NCI-H748 (cell line): ENCODE measurements at regions not wholly inside any gene's neighbourhood (a gene's known extent, or its start where the extent isn't known, plus 50 kb on each side); places are given as distances from the start of the nearest gene placed in this dataset.
"Not testable (repeated sequence)": the region's sequence is repeated elsewhere in the genome, so short reads cannot be mapped to it uniquely, and the experiment has no call there.

Experiments
- DNase-seq: peaks from one replicate; lab custom pipeline; 2025; ENCODE audit not compliant: unreplicated experiment; lab: John Stamatoyannopoulos, UW

DNA sequence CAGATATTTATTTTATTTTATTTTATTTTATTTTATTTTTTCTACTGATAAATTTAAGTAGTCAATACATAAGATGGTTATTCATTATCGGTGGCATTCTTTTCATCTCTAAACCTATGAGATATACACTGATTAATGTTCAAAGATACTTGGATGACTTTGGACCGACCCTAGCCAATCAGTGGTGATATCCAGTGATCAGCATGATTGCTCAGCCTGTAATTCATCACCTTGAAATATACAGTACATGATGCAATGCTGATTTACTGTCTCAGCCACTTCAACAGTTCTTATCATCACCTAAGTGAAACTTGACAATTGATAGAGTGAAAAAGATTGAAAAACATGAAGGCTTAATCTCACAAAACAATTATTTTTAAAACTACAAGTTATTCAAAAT lies 1651.0 kb downstream of the REEP3 start:
- no peak for DNase-seq

DNA sequence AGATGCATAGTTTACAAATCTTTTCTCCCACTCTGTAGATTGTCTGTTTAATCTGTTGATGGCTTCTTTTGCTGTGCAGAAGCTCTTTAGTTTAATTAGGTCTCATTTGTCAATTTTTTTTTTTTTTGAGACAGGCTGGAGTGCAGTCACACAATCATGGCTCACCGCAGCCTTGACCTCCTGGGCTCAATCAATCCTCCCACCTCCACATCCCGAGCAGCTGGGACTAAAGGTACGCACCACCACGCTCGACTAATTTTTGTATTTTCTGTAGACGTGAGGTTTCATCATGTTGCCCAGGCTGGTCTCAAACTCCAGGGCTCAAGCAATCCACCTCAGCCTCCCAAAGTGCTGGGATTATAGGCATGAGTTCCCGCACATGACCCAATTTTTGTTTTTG lies 1655.8 kb downstream of the REEP3 start:
- DNase-seq, result no peak

DNA sequence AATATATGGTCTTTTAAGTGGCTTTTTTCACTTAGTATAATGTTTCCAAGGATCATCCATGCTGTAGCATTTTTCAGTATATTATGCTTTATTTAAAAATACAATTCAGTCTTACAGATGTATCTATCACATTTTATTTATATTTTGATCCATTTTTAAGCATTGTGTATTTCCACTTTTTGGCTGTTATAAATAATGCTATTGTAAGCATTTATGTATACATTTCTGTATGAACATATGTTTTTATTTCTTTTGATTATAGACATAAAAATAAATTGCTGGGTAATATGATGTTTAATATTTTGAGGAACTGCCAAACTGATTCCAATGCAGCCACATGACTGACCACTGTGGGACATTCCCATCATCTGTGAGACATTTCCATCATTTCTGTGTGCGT lies 1662.0 kb downstream of the REEP3 start:
- no peak for DNase-seq

DNA sequence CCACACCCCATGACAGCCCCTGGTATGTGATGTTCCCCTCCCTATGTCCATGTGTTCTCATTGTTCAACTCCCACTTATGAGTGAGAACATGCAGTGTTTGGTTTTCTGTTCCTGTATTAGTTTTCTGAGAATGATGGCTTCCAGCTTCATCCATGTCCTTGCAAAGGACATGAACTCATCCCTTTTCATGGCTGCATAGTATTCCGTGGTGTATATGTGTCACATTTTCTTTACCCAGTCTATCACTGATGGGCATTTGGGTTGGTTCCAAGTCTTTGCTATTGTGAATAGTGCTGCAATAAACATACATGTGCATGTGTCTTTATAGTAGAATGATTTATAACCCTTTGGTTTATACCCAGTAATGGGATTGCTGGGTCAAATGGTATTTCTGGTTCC lies 1665.5 kb downstream of the REEP3 start:
- not testable (repeated sequence) for DNase-seq

DNA sequence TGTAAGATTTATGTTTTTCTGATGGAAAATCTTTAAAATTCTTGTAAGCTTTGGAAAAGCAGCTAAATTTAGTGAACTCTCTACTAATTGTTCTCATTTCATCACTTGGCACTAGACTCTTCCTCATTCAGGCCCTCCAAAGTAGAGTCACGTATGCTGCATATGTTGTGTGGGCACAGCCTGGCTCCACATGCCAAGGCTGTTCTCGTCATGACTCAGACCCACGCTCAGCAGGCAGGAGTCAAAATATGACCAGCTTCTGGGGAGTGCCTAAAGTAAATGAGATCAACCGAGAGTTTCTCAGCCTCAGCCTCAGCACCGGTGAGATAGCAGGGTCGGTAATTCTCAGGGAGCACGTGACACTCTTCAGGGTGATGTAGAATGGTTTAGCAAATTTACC lies 1672.9 kb downstream of the REEP3 start:
- no peak for DNase-seq

DNA sequence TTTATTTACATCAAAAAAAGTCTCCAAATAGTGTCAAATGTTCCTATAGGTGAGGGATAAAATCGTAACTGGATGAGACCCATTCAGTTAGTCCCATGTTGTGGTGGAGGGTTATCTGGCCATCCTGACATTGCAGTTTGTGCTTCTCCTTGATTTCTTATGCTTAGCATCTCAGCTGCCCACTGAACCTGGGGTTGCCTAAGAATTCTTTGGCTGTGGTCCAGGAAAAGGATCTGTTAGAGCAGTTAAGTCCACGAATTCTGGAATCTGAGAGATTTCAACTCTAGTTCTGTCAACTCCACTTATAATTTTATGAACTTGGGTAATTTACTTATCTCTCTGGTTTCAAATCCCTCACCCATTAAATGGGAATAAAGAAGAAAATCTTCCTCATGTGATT lies 1673.4 kb downstream of the REEP3 start:
- no peak for DNase-seq

DNA sequence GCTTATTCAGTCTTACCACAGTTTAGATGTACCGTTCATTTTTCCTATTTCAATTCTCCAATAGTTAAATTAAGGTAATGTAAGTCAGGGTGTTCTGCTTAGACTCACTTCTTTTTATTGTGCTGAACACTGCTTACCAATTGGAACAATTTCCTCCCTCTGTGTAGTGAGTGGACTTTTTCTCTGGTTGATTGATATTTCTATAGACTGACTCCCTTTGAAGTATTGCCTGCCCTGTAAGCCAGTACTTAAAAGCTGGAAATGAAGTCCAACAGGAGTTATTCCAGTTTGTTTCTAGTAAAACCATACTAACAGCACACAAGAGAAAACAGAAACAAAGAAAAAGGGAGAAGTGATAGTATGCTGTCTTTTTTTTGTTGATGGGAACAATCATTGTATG lies 1674.9 kb downstream of the REEP3 start:
- no peak for DNase-seq

DNA sequence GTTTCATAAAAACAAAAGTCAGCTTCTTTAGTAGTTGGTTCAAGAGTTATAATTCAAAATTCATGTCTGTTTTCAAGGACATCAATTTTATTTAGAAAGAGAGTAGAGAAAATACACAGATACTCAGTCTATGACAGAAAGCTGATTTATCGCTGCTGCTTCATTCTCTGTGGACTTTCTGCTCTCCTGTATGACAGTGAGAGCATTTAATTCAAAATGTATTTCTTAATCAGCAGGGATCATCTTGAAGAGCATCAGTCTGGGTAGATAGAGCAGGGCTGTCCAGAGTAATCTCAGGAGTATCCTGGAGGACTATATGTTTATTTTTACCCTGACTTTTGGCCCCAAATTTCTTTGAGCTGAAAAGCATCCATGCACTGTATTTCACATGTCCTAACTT lies 1676.7 kb downstream of the REEP3 start:
- DNase-seq, result no peak

DNA sequence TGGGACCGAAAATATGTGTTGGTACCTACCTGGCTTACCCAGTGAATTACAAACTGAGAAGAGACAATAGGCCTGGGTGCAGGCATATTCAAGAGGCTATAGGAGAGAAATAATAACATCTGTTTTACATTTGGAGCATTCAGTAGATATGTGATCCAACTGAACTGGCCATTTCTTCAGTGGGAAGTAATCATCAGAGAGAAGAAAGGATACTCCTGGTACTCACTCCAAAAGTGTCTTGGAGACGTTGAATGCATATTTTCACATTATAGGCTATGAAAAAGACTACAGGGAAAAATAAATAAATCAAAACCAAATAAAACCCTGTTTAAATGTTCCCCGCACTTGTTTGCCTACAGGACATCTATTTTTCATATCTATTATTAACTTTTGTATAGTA lies 1680.3 kb downstream of the REEP3 start:
- DNase-seq, result no peak

DNA sequence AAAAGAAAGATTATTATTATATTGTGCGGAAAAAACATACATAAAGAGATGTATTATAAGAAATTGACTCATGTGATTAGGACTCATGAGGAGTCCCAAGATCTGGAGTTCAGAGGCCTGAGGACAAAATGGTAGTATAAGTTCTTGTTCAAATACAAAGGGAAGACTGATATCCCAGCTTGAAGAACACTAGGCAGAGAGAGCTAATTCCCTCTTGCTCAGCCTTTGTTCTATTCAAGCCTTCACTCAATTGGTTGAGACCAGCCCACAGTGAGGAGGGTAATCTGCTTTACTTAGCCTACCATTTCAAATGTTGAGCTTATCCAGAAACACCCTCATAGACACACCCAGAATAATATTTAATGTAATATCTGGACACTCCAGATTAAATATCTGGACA lies 1683.8 kb downstream of the REEP3 start:
- no peak for DNase-seq

DNA sequence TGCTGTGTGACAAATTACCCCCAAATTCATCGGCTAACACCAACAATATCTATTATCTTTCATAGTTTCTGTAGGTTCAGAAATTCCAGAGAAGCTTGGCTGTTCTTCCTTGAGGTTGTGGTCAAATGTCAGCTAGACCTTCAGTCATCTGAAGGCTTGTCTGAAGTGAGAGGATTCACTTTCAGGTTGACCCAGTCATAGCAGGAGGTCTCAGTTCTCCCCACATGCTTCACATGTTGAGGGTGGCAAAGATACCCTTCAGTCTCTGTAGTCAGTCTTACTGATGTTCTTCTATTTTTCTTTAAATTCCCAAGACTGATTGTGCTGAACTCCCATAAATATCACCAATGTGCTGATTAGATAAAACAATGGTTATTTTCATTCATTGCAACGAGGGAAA lies 1692.0 kb downstream of the REEP3 start:
- DNase-seq, result no peak

DNA sequence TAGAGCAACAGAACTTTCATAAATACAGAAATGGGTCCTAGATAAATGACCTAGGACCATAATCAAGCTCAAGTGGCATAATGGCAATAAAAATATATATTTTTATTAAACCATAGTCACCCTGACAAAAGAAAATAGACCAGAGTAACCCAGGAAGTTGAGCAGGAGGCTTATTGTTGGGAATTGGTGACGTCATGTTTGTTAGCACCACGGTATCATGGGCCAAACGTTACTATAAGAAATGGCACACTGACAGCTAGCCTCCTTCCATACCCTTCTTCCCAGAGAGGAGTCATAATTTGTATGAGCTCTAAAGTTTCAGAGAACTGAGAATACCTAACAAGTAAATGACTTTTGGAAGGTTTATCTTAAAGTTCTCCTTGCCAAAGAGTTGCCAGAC lies 1698.2 kb downstream of the REEP3 start:
- DNase-seq, result no peak

DNA sequence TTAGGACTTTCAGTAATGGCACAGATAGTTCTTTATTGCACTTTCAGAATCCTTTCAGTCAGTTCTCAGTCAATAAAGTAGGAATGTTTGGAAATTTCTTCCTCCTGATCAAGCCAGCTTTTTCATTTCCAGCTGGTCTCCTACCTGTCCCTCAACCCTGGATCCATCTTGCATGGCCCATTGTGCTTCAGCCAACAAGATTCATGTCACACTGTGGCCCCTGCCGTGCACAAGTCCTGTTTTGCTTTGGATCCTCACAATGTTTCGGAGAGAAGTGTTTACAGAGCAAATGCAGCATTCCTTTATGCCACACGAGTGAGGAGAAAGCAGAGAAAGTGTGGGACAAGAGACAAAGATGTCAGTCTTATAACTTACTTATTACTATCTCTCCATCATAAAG lies 1694.7 kb upstream of the LRRTM3 start:
- DNase-seq, result no peak

DNA sequence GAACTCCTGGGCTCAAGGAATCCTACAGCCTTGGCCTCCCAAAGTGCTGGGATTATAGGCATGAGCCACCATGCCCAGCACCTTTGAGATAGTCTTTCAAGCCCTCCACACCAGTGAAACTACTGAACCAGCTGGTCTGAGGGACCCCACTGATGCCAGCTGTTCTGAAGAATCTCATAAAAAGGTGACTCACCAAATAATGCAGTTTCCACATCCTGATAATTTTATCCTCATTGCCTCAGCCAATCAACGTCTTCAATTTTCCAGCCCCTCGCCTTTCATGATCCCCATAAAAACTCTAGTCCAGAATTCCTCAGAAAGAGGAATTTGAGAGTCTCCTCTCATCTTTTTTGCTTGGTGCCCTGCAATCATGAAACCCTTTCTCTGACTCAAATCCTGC lies 1691.6 kb upstream of the LRRTM3 start:
- DNase-seq, result no peak

DNA sequence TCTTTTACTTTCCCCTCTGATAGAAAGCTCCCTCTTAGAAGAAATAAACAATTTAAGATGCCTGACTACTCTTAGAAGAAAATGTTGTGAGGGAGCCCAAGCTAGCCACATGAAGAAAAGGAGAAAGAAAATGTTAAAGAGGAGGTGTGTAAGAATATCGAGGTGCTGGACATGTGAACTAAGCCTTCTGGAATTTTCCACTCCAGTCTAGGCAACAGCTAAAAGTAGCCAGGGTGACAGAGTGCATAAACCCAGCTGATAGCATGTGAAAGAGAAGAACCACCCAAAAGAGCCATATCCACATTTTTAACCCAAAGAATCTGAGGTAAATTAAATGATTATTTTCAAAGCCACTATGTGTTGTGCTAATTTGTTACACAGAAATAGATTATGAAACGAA lies 1690.6 kb upstream of the LRRTM3 start:
- DNase-seq, result no peak

DNA sequence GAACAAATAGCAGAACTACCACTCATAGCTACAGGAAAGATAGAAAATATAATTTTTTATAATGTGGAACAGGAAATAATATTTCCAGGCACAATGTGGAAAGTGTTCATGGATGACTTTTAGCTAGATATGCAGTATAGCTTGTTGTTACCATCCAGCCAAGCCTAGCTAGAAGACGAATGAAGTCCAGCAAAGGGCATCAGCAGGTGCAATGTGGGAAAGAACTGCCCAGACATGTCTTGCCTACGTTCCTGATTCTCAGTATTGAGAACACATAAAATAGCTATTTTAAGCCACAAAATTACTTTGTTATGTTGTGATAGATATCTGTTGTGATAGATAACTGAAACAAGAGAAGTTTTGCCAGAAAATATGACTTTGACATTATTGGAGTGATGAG lies 1690.0 kb upstream of the LRRTM3 start:
- no peak for DNase-seq

DNA sequence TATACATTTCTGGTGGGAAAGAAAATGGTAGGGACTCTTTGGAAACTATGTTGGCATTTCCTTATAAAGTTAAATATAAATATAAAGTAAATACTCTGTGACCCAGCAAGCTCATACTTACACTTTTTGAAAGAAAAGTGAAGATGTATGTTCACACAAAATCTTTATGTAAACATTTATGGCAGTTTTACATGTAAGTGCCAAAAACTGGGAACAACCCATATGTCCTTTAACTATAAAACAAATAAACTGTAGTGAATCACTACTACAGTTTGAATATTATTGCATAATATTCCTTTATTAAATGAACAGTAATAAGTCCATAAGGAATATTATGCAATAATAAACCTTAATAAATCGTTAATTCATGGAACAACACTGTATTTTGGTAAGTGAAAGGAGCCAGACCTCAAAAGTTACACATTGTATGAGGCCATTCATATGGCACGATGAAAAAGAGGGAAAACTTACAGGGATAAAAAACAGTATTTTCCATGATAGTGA lies 1660.3 kb upstream of the LRRTM3 start:
- no peak for DNase-seq

DNA sequence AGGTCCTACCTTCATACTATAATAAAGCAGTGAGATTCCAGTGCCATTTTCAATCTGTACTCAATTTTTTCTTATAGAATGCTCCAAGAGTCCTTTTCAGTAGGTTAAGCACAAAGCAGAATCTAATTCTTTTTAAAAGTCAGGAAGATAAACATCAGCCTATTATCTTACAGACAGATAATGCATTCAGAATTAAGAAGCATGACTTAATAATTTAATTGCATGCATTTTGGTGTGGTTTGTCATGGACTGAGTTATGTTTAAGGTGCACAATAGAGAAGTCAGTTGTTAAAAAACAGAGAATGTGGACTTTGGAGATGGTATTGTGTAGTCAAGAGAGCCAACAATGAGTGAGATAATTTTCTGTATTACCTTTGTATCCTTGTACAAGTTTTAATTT lies 1656.3 kb upstream of the LRRTM3 start:
- DNase-seq, result not testable (repeated sequence)

DNA sequence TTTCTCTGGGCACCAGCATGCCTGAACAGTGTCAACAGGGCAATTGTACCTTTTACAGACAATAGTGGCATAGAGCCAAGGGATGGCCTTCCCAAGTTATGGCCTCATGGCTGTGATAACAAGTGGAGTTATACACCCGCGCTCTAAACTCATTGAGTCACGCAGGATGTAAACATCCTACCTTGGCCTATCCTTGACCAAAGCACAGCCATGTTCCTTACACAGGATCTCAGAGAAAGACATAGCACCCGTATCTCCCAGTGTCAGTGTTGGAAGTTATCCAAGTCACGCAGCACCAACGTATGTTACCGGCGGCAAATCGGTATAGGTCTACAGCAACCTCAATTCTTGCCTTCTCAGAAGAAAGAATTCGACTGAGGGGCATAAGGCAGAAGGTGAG lies 1654.9 kb upstream of the LRRTM3 start:
- no peak for DNase-seq

DNA sequence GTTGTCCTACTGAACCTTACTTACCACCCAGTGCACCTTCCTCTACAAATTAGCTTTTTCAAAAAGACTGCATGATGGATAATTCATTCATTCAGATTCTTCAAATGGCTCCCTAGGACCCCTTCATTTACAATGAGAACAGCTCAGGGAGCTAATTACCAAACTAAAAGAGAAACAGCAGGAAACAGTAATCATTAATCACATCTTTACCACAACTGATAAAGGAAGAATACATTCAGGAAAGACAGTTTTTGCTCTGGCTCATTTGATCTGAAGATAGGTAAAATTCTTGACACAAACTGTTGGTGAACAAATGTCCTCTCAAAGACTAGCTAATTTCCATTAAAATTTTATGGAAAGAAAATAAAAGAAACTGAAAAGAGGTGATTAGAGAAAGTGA lies 1652.7 kb upstream of the LRRTM3 start:
- no peak for DNase-seq

DNA sequence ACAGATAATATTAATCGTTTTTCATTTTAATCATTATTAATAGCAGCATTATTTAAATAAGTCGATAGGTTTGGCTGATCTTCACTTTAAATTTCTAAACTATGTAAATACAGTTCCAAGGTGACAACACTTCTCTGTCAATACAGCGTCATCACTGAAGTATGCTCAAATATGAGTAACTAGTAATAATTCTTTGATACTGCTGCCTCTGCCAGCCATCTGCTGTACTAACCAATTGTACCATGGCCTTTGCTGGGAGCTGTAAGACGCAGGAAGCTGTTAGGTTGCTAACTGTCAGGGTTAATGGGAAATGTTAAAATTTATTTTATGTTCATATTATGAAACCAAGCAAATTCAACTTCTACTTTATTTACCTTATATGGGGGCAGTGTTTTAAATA lies 1650.5 kb upstream of the LRRTM3 start:
- DNase-seq, result no peak

DNA sequence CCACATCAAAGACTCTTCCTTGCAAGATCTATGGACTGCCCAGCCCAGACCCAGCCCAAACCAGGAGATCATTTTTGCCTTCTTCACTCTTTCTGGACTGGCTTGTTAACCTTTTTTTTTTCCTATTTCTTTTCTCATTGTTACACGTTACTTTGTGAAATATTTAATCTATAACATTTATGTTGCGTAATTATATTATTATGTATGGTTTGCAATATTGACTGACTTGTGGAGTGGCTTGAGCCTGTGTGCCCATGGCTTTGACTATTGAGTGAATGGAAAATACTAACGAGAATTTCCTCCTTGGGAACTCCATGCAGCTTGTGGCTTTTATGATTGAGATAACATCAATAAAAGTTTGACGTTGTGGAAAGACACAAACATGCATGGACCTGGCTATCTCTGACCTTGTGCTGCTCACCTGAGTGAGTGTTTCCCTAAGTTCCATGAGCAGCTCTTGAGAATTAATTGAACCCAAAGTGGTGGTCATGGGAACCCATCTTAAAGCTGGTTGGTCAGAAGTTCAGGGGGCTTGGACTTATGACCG lies 1641.3 kb upstream of the LRRTM3 start:
- no peak for DNase-seq

DNA sequence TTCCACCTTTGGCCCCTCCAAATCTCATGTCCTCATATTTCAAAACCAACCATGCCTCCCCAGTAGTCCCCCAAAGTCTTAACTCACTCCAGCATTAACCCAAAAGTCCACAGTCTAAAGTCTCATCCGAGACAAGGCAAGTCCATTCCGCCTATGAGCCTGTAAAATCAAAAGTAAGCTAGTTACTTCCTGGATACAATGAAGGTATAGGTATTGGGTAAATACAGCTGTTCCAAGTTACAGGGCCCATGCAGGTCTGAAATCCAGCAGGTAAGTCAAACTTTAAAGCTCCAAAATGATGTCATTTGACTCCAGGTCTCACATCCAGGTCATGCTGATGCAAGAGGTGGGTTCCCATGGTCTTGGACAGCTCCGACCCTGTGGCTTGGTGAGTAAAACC lies 1640.1 kb upstream of the LRRTM3 start:
- not testable (repeated sequence) for DNase-seq

DNA sequence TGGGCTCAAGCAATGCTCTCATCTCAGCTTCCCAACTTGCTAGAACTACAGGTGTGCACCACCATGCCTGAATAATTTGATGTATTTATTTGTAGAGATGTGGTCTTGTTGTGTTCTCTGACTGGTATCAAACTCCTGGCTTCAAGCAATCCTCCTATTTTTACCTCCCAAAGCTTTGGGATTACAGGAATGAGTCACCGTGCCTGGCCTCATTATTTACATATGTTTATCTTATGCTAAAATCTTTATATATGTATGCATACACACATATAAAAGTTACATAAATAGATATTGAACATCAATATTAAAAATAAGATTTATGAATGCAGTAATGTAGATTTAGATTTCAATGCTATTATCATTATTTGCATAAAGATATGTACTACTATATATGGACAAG lies 1634.5 kb upstream of the LRRTM3 start:
- DNase-seq, result no peak
